HG03342 (cell line): ENCODE measurements at regions not wholly inside any gene's neighbourhood (a gene's known extent, or its start where the extent isn't known, plus 50 kb on each side); places are given as distances from the start of the nearest gene placed in this dataset.
"Not testable (repeated sequence)": the region's sequence is repeated elsewhere in the genome, so short reads cannot be mapped to it uniquely, and the experiment has no call there.

Experiments
- ATAC-seq: cut with Tn5 transposase; IDR thresholded peaks from one replicate; pipeline ENCODE4 v1.9.1; 2021; ENCODE audit warnings: mild to moderate bottlenecking, moderate library complexity; ENCODE audit not compliant: unreplicated experiment

GRCh38 chr10:3661271-3661670 is 123.7 kb downstream of the KLF6 start:
- ATAC-seq, result no peak

GRCh38 chr10:3660753-3661152 is 124.3 kb downstream of the KLF6 start:
- no peak for ATAC-seq

GRCh38 chr10:3659203-3659917 is 125.6 kb downstream of the KLF6 start:
- ATAC-seq, result no peak

GRCh38 chr10:3658766-3659165 is 126.2 kb downstream of the KLF6 start:
- ATAC-seq, result no peak

GRCh38 chr10:3656214-3656613 is 128.8 kb downstream of the KLF6 start:
- no peak for ATAC-seq

- no peak for ATAC-seq
These were observed 129.5 kb downstream of the KLF6 start for GRCh38 chr10:3655528-3655927.

- ATAC-seq, result no peak
These were observed 130.0 kb downstream of the KLF6 start for GRCh38 chr10:3654980-3655379.

GRCh38 chr10:3654496-3654895 is 130.5 kb downstream of the KLF6 start:
- no peak for ATAC-seq

- not testable (repeated sequence) for ATAC-seq
These were observed 131.7 kb downstream of the KLF6 start for GRCh38 chr10:3653303-3653702.

- ATAC-seq, result no peak
These were observed 132.1 kb downstream of the KLF6 start for GRCh38 chr10:3652886-3653285.

GRCh38 chr10:3651969-3652653 is 132.9 kb downstream of the KLF6 start:
- no peak for ATAC-seq

- ATAC-seq, result no peak
These were observed 136.4 kb downstream of the KLF6 start for GRCh38 chr10:3648576-3648975.

- ATAC-seq, result no peak
These were observed 136.8 kb downstream of the KLF6 start for GRCh38 chr10:3648170-3648569.

- ATAC-seq, result peak; percentile 80
These were observed 137.9 kb downstream of the KLF6 start for GRCh38 chr10:3647074-3647473.

- no peak for ATAC-seq
These were observed 139.6 kb downstream of the KLF6 start for GRCh38 chr10:3645406-3645805.

- ATAC-seq, result no peak
These were observed 144.2 kb downstream of the KLF6 start for GRCh38 chr10:3640816-3641215.

- no peak for ATAC-seq
These were observed 145.5 kb downstream of the KLF6 start for GRCh38 chr10:3639546-3639945.

GRCh38 chr10:3636356-3637181 is 148.4 kb downstream of the KLF6 start:
- no peak for ATAC-seq

GRCh38 chr10:3635697-3636096 is 149.3 kb downstream of the KLF6 start:
- no peak for ATAC-seq

- no peak for ATAC-seq
These were observed 149.8 kb downstream of the KLF6 start for GRCh38 chr10:3635211-3635671.

GRCh38 chr10:3634646-3635045 is 150.4 kb downstream of the KLF6 start:
- ATAC-seq, result not testable (repeated sequence)
